HTR-8/SVneo (cell line): ENCODE measurements at regions not wholly inside any gene's neighbourhood (a gene's known extent, or its start where the extent isn't known, plus 50 kb on each side); places are given as distances from the start of the nearest gene placed in this dataset.

Experiments
- DNase-seq: peaks from one replicate; pipeline ENCODE4 v3.0.0; 2011; ENCODE audit warnings: low spot score, mixed read lengths; ENCODE audit not compliant: insufficient read length
- FAIRE-seq: peaks from 2 replicates; lab custom pipeline; 2011; peaks lifted over from hg19 to GRCh38; lab: Jason Lieb, UNC

DNA sequence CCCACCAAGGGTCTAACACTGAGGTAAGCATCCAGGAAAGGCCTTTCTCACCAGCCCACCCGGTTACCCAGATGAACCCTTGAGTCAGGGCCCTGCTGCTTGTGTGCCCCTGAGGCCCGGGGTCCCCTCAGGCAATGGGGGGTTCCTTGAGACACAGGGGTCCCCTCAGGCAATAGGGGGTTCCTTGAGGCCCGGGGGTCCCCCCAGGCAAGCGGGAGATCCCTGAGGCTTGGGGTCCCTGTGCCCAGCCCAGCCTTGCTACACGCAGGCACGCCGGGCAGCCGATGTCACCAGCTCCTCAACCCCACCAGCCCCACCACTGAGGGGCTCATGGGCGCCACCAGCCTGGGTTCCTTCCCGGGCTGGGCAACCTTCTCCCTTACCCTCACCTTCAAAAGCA lies 247.2 kb downstream of the TTLL2 start:
- FAIRE-seq (no peak), DNase-seq (no peak)

DNA sequence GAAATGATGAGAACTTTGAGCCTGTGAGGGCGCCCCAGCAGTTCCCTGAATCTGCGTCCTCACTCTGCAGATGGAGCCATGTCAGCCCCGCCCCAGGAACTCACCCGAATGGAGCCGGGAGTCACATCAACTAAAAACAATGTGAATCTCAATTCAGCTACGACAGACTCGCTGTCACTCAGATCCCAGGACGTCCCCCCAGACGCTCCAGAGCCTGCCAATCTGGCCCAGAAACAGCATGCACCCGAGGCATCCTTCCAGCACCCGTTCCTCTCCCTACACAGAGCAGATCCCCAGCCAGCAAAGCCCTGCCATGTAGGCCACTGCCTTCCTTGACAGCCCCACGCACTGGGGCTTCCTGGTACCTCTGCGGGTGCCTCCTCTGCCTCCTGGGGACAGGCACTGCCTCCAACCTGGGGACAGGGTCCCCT lies 248.0 kb downstream of the TTLL2 start:
- DNase-seq, result no peak
- no peak for FAIRE-seq

DNA sequence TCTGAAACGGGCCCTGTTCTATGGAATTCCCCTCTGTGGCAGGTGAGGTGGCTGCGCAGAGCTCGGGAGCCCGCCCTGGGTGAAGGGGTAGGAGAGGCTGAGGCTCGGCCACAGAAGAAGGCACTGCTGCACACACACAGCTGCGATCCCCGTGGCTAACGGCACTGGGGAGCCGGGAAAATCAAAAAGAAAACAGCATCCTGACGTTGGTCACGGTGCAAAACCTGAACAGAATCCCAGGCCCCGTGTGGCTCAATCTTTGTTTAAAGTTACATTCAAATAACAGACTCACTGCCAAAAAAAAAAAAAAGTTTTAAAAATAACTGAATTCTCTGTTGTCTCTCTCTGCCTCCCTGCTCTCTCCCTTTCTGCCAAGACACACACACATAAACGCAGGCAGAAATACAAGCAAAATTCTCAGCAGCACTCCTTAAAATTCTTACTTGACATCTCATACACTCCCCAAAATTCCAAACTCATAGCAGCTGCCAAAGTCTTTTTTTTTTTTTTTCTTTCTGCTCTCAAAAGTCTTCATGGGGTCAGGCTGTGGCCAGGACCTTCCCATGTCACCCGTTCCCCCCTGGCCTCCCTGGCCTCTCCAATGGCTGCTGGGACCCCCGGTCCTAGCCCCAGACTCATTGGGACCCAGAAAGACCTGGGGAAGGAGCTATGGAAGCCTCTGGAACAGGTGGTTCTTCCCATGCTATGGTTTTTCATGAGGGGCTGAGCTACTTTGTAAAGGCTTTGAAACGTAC lies 248.8 kb downstream of the TTLL2 start:
- DNase-seq (no peak), FAIRE-seq (no peak)

DNA sequence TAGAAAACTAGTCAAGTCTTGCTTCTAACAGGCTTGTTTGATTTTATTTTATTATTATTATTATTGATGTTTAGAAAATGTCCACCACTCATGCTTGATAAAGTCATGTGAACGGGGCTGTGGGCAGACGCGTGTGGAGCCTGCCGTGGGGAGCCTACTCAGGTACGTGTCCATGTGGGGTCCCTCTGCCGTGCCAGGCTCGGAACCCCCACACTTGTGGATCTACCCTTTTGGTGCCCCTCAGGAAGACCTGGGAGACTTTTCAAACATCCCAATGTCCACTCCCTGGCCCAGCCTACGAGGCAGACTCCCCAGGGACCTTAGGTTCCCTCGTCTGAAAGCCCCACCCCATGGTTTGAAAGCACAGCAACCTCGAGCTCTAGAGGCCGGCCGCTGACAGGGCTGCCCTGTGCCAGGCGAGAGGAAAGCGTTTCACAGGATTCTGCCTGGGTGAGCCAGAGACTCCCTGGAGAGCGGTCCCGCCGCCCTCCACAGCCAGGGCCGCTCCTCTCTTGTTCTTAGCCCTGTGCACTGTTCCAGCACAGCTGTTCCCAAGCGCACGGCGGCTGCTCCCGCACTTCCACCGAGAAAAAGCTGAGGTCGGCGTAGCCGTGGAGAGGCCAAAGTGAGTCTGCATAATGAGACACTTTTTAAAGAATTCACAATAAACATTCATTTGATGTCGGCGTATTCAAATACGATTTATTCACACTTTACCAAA lies 249.7 kb downstream of the TTLL2 start:
- DNase-seq (no peak), FAIRE-seq (no peak)

DNA sequence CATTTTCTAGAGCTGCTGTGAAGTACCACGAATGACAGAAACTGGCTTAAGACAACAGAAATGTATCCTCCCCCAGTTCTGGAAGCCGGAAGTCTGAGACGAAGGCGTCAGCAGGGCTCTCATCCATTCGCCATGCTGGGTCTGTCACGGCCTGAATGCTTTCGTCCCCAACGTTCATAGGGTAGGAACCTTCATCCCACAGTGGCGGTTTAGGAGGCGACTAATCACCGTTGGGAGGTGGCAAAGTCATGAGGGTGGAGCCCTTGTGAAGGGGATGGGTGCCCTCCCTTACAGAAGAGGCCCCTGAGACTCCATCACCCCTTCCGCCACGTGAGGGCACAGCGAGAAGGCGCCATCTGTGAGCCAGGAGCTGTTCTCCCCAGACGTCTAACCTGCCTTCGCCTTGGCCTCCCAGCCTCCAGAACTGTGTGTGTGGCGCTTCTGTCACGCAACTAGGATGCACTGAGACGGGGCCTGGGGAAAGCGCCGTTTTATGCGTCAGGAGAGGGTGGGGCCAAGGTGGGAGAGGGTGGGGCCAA lies 250.3 kb downstream of the TTLL2 start:
- FAIRE-seq, result no peak
- no peak for DNase-seq

DNA sequence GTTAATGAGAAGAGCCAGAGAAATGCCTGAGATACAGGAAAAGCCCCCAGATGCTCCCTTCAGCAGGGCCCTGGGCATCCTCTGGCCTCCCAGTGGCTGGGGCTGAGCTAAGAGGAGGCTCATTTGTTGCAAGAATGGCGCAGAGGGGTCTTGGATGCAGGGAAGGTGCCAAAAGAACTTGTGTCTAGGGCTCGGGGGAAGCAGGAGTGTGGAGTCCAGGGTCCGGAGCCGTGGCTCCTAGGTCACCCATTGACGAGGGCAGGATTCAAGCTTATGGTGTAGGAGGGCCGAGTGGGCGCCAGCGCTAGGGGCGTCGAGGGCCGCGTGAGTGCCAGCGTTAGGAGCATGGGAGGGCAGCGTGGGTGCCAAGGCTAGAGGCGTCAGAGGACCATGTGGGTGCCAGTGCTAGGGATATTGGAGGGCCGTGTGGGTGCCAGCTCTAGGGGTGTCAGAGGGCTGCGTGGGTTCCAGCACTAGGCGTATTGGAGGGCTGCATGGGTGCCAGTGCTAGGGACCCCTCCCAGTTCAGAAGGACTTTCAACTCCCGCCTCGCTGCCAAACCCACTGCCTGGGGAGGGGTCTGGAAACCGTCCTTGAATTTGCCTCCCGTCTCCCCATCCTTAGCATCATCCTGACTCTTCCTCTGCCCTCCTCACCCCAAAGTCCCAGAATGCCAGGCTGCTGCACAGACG lies 250.5 kb upstream of the AFDN start:
- FAIRE-seq, result no peak
- DNase-seq, result no peak

DNA sequence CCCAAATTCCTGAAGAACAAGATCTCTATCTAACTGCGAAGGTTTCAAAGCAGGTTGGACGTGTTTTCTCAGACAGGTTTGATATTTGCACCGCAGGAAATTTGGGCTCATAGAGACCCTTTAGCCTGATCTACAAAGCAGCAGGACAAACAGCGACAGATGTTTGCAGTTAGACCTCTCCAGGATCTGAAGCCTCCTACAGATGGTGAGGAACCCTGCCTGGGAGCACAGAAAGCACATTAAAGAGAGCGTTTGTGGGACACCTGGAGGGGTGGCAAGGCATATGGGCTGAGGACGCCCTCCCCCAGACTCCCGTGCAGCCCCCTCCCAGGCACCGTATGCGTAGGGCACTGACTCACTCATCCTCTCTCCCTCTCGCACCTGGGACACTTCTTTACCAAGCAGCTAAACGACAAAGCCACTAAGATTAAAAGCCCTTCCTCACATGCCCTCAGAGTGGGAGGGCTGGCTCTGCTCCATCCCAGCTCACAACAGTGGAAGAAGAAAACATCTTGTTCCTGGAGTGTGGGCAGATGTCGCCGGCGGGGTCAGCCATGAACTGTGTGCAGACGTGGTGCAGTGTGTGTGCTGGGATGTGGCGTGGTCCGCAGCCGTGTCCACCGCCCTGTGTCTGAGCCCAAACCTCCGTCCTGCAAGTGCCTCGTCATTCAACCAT lies 249.7 kb upstream of the AFDN start:
- no peak for FAIRE-seq
- DNase-seq, result no peak

DNA sequence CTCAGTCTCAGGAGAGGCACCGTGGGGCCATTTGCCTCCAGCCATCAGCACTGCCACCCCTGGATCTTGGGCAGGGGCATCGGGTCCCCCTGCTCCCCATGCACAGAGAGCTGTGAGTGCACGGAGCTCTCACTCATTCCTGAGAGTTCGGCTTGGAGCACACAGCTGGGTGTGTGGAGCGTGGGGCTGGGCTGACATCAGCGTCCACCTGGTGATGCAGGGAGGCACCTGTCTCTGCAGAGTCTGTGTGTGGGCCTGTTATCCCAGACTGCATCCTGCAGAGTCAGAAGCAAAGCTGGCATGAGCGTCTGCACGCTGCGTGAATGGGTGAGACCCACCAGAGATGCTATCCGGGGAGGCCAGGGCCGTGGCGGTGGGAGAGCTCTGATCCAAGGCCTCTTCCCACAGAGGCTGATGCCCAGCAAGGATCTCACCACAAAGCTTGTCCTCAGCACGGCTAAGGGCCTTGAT lies 248.8 kb upstream of the AFDN start:
- FAIRE-seq, result no peak
- no peak for DNase-seq

DNA sequence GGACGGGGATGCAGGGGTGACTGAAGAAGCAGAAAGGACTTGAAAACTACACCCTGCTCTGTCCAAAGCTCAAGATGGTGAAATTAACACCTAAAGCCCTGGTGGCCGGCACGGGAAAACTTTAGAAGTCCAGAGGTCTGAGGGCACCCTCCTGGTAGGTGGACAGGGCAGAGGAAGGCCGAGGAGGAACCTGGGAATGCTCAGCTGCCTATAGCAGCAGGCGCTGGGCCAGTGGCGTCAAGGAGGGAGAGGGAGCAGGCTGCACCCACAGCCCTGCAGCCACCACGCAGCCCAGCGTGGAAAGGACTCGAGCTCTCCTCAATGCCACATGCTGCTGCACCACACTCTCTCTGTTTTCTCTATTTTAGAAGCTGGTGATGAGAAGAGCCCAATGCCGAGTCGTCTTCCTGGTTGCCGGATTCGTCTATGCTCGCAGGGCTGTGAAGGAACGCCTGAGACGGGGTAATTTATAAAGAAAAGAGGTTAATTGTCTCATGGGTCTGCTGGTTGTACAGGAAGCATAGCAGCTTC lies 248.3 kb upstream of the AFDN start:
- FAIRE-seq, result no peak
- DNase-seq, result no peak

DNA sequence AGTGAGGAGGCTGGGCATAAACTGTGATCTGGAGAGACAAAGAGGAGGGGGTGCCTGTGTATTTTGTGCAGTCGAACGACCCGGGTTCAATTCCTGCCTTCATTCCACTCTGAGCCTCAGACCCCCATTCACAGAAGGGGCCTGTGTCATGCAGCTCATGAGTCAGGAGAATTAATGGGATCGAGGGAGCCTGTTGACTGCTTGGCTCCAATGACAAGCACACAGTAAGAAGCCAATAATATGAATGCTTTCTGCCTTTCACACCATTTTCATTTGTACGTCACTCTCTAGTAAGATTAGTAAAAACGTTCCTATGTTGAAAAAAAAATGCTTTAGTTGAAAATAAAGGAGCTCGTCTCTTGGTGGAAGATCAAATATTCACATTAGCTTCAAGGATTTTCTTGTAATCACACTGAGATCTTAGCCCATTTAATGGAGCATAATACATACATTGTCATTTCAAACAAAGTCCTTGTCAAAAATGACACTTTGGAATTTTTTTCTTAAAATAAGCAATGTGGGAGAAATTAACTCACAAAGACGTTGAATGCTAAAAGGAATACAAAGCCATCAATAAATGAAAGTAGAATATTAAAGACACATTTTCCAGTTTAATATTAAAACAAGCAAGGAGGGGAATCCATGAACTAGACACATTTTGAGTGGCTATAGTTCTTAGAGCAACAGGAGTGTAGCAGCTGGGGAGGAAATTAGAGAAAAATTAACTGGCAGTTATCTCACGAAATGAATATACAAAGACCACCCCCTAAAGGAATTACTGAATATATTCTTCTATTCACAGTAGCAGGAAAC lies 246.7 kb upstream of the AFDN start:
- no peak for FAIRE-seq

DNA sequence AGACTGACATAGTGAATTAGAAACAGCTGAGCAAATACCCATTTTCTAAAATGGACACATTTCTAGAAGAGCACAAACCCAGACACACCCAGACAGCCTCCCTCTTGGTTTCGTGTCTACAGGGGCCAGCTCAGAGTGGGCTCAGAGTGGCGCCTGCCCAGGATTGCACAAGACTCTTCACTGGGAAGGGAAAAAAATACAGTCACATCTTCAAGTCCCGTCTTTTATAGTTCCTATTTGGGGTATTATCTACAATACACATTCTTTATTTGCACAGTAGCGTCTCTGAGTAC lies 246.1 kb upstream of the AFDN start:
- DNase-seq, result no peak
- FAIRE-seq, result no peak

More for the DNA sequence above, 246.7 kb upstream of the AFDN start:
- no peak for DNase-seq

DNA sequence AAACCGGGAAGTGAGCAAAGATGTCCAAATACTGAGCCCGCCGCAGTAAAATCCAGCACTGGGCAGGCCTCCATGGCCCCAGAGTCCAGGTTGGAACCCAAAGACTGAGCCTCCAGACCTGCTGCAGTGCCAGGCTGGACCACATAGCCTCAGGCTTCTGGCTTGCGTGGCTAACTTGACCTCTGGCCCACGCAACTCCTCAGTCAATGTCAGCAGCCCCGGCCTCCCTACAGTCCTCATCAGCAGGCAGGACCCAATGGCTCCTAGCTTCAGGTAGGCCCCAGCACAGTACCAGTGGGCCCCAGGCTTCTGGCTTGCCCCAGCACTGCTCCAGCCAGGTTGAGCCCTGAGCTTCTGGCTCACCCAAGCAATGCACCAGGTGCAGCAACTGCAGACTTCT lies 245.1 kb upstream of the AFDN start:
- no peak for FAIRE-seq
- no peak for DNase-seq

DNA sequence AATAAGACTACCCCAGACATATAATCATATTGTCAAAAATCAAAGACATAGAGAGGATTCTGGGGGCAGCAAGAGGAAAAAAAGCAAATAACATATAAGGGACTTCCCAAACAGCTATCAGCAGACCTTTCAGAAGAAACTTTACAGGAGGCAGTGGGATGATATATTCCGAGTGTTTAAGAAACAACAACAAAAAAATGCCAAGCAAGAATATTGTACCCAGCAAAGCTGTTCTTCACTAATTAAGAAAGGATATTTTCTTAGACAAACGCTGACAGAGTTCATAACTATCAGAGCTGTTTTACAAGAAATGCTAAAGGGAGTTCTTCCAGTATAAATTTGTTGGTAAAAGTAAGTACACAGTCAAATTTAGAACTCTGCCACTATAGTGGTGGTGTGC lies 243.3 kb upstream of the AFDN start:
- DNase-seq, result no peak
- FAIRE-seq, result no peak

DNA sequence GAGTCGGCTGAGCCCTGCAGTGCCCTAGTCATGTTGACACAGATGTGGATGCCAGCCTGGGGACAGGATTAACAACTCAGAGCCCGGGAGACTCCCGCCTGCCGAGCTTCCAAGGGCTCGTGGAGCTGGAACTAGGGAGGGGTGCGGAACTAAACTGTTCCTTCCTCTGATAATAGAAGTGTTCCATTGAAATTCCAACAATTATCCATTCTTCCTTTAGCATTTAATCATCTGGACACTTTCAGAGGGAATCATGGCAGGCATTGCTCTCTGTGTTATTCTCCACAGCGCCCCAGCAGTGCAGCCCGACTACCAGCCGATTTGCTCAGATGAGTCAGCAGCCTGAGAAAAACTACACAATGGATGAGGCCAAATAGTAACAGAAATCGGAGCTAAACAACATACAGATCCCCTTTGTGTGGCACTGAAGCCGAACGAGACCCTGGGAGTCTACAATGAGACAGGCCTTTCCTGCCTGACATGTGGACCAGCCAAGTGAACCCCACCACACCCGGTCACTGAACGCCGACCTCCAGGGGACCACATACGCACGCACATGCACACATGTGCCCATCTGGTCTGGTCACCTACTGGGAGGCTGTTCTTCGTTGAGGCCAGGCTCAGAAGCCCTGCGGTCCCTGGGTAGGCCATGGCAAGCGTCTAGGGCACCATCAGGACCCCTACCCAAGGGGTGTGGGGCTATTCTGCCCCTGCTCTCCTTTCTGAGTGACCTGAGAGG lies 238.4 kb upstream of the AFDN start:
- DNase-seq, result no peak
- no peak for FAIRE-seq

DNA sequence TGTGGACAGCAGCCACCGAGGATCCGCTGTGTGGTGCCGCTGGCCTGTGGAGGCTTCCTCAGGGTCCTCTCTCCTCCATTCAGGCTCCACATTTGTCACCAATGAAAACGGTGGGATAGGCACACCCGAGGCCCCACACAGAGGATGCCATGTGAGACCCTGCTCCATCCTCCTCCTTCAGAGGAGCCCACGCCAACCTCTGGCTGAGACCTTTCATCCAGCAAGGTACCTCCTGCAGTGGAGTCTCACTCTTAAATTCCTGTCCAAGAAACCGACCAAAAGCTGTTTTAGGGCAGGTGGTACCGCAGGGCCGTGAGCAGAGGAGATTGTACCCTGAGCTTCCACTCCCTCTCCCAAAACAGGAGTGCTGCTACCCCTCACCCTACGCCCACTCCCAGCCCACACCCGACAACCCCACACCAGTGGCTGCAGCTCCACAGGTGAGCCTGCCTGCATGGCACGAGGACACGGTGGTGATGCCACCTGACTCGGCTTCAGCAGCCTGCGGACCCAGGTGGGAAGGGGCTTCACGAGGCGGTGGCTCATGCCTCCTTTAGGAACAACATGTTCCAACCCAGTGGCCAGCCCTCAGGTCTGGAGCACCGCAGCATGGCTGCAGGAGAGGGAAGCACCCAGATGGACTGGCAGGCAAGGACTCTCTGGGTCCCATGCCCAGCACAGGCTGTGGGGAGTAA lies 237.6 kb upstream of the AFDN start:
- FAIRE-seq (no peak), DNase-seq (no peak)

DNA sequence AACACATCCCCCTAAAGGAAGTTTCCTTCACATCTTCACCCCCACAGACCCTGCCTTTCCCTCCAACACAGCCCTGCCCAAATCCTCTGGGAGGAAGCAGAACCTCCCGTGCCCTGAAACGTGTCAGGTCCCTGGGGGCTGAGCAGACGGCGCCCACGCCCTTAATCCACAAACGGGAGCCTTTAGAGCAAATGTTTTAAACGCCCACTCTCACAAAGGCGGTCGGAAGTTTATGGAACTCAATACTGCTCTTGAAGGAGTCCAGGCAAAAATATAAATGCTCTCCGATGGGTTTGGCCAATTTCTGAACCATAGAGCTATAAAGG lies 237.1 kb upstream of the AFDN start:
- FAIRE-seq, result no peak
- DNase-seq, result no peak

DNA sequence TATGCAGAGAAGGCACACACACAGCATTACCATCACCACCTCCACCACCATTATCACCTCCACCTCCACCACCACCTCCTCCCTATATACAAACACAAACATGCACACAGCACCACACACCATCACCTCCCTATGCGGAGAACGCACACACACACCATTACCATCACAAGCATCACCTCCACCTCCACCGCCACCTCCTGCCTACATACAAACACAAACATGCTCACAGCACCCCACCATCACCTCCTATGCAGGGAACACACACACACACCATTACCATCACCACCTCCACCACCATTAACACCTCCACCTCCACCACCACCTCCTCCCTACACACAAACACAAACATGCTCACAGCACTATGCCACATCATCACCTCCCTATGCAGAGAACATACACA lies 236.5 kb upstream of the AFDN start:
- no peak for DNase-seq

More for the DNA sequence above, 236.5 kb upstream of the AFDN start:
- FAIRE-seq, result no peak
